ENCODE measurements at regions not wholly inside any gene's neighbourhood (a gene's known extent, or its start where the extent isn't known, plus 50 kb on each side); places are given as distances from the start of the nearest gene placed in this dataset.

GRCh38 chr10:111338805-111339204 lies 262.0 kb downstream of the ADRA2A start:
- FAIRE-seq = no peak

GRCh38 chr10:111344804-111345203 lies 268.0 kb downstream of the ADRA2A start:
- FAIRE-seq = no peak
- DNase-seq (ENCODE audit: low spot score in 2 of 2) = no peak

More at GRCh38 chr10:111338805-111339204, 262.0 kb downstream of the ADRA2A start:
- no peak for DNase-seq (ENCODE audit: low spot score in 2 of 2)

GRCh38 chr10:111347386-111348013 lies 270.7 kb downstream of the ADRA2A start:
- FAIRE-seq = no peak
- no peak for DNase-seq (ENCODE audit: low spot score in 2 of 2)

- no peak for FAIRE-seq
Measured at GRCh38 chr10:111348076-111348475, 271.2 kb downstream of the ADRA2A start.

GRCh38 chr10:111354859-111355258 lies 278.0 kb downstream of the ADRA2A start:
- FAIRE-seq (no peak), DNase-seq (ENCODE audit: low spot score in 2 of 2) (no peak)

More at GRCh38 chr10:111348076-111348475, 271.2 kb downstream of the ADRA2A start:
- no peak for DNase-seq (ENCODE audit: low spot score in 2 of 2)

GRCh38 chr10:111356571-111356970 lies 279.7 kb downstream of the ADRA2A start:
- FAIRE-seq (no peak), DNase-seq (ENCODE audit: low spot score in 2 of 2) (no peak)

- DNase-seq (ENCODE audit: low spot score in 2 of 2) (no peak), FAIRE-seq (no peak)
Measured at GRCh38 chr10:111357859-111358258, 281.0 kb downstream of the ADRA2A start.

- DNase-seq (ENCODE audit: low spot score in 2 of 2) (peak in 1 of 2 donors; percentile 7), FAIRE-seq (no peak)
Measured at GRCh38 chr10:111360260-111360925, 283.6 kb downstream of the ADRA2A start.

- no peak for DNase-seq (ENCODE audit: low spot score in 2 of 2)
Measured at GRCh38 chr10:111367531-111367930, 290.7 kb downstream of the ADRA2A start.

GRCh38 chr10:111370101-111370500 lies 293.3 kb downstream of the ADRA2A start:
- DNase-seq (ENCODE audit: low spot score in 2 of 2) (no peak), FAIRE-seq (no peak)

More at GRCh38 chr10:111367531-111367930, 290.7 kb downstream of the ADRA2A start:
- no peak for FAIRE-seq

- DNase-seq (ENCODE audit: low spot score in 2 of 2) (no peak), FAIRE-seq (no peak)
Measured at GRCh38 chr10:111373696-111374095, 296.9 kb downstream of the ADRA2A start.

GRCh38 chr10:111379534-111380187 lies 302.8 kb downstream of the ADRA2A start:
- DNase-seq (ENCODE audit: low spot score in 2 of 2) (no peak), FAIRE-seq (no peak)

GRCh38 chr10:111384556-111384955 lies 307.7 kb downstream of the ADRA2A start:
- FAIRE-seq (no peak), DNase-seq (ENCODE audit: low spot score in 2 of 2) (no peak)

GRCh38 chr10:111390813-111391563 lies 314.2 kb downstream of the ADRA2A start:
- DNase-seq (ENCODE audit: low spot score in 2 of 2) (no peak), FAIRE-seq (no peak)

GRCh38 chr10:111392159-111392558 lies 315.3 kb downstream of the ADRA2A start:
- FAIRE-seq (no peak), DNase-seq (ENCODE audit: low spot score in 2 of 2) (no peak)

GRCh38 chr10:111392910-111393309 lies 316.1 kb downstream of the ADRA2A start:
- FAIRE-seq = no peak
- no peak for DNase-seq (ENCODE audit: low spot score in 2 of 2)

GRCh38 chr10:111410740-111411139 lies 333.9 kb downstream of the ADRA2A start:
- DNase-seq (ENCODE audit: low spot score in 2 of 2) (no peak), FAIRE-seq (no peak)

- FAIRE-seq (no peak), DNase-seq (ENCODE audit: low spot score in 2 of 2) (no peak)
Measured at GRCh38 chr10:111425459-111425858, 348.6 kb downstream of the ADRA2A start.

- no peak for FAIRE-seq
Measured at GRCh38 chr10:111429288-111430028, 352.6 kb downstream of the ADRA2A start.

GRCh38 chr10:111430070-111430469 lies 353.2 kb downstream of the ADRA2A start:
- FAIRE-seq = no peak

More at GRCh38 chr10:111429288-111430028, 352.6 kb downstream of the ADRA2A start:
- no peak for DNase-seq (ENCODE audit: low spot score in 2 of 2)

More at GRCh38 chr10:111430070-111430469, 353.2 kb downstream of the ADRA2A start:
- DNase-seq (ENCODE audit: low spot score in 2 of 2) = no peak

Data from frontal cortex (tissue), 3 donors.